Activated CD4-positive, alpha-beta T cell treated with anti-CD3 and anti-CD28 coated beads, Interleukin-2, amount 50 U/mL, for 24 hours (primary cell): ENCODE measurements at regions not wholly inside any gene's neighbourhood (a gene's known extent, or its start where the extent isn't known, plus 50 kb on each side); places are given as distances from the start of the nearest gene placed in this dataset.
"Not testable (repeated sequence)": the region's sequence is repeated elsewhere in the genome, so short reads cannot be mapped to it uniquely, and the experiment has no call there.

Source experiments
- DNase-seq, 2 donors: peaks; one replicate each; pipeline ENCODE4 v3.0.0-alpha.2; 2020; ENCODE audit warnings: low read depth in 1 of 2, low spot score in 1 of 2

- DNase-seq: no peak
These were observed 1391.2 kb downstream of the STIM2 start for GRCh38 chr4:28251831-28252230.

- no peak for DNase-seq
These were observed 1393.4 kb downstream of the STIM2 start for GRCh38 chr4:28254003-28254402.

- no peak for DNase-seq
These were observed 1395.7 kb downstream of the STIM2 start for GRCh38 chr4:28256295-28256694.

GRCh38 chr4:28259951-28260350 is 1399.3 kb downstream of the STIM2 start:
- DNase-seq: no peak

- DNase-seq: no peak
These were observed 1406.5 kb downstream of the STIM2 start for GRCh38 chr4:28267166-28267565.

GRCh38 chr4:28269426-28269825 is 1408.8 kb downstream of the STIM2 start:
- DNase-seq: no peak

- DNase-seq: no peak
These were observed 1417.3 kb downstream of the STIM2 start for GRCh38 chr4:28277931-28278330.

GRCh38 chr4:28278676-28279075 is 1418.0 kb downstream of the STIM2 start:
- no peak for DNase-seq

- no peak for DNase-seq
These were observed 1418.6 kb downstream of the STIM2 start for GRCh38 chr4:28279249-28279648.

- DNase-seq: not testable (repeated sequence)
These were observed 1425.6 kb downstream of the STIM2 start for GRCh38 chr4:28286266-28286665.

- no peak for DNase-seq
These were observed 1427.2 kb downstream of the STIM2 start for GRCh38 chr4:28287831-28288233.

GRCh38 chr4:28296239-28296638 is 1435.6 kb downstream of the STIM2 start:
- DNase-seq: no peak

- no peak for DNase-seq
These were observed 1450.3 kb downstream of the STIM2 start for GRCh38 chr4:28310926-28311325.

GRCh38 chr4:28312497-28312896 is 1451.9 kb downstream of the STIM2 start:
- not testable (repeated sequence) for DNase-seq

GRCh38 chr4:28313729-28314713 is 1453.4 kb downstream of the STIM2 start:
- no peak for DNase-seq

GRCh38 chr4:28317221-28317620 is 1456.6 kb downstream of the STIM2 start:
- DNase-seq: no peak

- no peak for DNase-seq
These were observed 1473.6 kb downstream of the STIM2 start for GRCh38 chr4:28334249-28334648.

GRCh38 chr4:28341784-28342183 is 1481.1 kb downstream of the STIM2 start:
- DNase-seq: no peak

- no peak for DNase-seq
These were observed 1489.8 kb downstream of the STIM2 start for GRCh38 chr4:28350485-28350884.

- DNase-seq: no peak
These were observed 1490.5 kb downstream of the STIM2 start for GRCh38 chr4:28351102-28351501.

- no peak for DNase-seq
These were observed 1491.2 kb downstream of the STIM2 start for GRCh38 chr4:28351826-28352225.

- no peak for DNase-seq
These were observed 1494.4 kb downstream of the STIM2 start for GRCh38 chr4:28354880-28355656.
